NCI-H1694 (cell line): ENCODE measurements at regions not wholly inside any gene's neighbourhood (a gene's known extent, or its start where the extent isn't known, plus 50 kb on each side); places are given as distances from the start of the nearest gene placed in this dataset.
A peak's percentile ranks its signal among the peaks of the same experiment; 100 is the strongest.

ENCODE experiments used
- DNase-seq: peaks from one replicate; lab custom pipeline; 2025; lab: John Stamatoyannopoulos, UW

DNA sequence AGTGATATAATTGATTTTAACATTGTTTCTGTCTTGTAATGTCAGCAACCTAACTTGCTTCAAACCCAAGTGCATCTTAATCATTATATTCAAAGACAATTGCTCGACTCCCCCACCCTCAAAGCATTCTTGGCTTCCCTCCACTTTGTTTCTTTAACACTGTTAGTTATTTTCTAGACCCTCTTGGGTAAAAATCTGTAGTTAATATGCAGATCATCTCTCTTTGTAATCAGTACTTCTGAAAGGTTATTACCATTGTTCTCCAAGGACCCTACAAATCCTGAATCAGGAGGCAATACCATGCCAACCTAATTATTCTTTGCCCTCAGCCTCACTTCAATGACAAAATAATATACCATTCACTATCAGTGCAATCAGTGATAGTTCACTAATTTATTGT lies 1075.7 kb downstream of the AMY1C start:
- no peak for DNase-seq

GRCh38 chr1:104830534-104830933 lies 1080.8 kb downstream of the AMY1C start:
- no peak for DNase-seq

DNA sequence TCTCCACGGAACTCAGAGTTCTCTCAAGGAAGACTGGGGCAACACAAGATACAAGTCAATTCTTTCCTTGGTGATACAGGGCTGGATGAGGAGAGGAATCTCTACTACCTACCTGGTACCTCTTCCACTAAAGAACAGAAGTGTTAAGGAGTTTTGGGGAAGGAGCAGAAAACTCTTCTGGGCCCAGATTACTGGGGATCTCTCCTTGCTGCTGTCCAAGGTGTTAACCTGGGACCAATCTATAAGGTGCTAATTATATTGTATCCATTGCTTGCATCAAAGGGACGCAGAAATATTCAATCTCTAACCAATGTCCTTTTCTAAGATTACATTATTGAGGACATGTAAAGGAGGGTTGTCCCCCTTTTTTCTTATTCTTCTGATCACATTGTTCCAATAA lies 1102.5 kb downstream of the AMY1C start:
- no peak for DNase-seq

DNA sequence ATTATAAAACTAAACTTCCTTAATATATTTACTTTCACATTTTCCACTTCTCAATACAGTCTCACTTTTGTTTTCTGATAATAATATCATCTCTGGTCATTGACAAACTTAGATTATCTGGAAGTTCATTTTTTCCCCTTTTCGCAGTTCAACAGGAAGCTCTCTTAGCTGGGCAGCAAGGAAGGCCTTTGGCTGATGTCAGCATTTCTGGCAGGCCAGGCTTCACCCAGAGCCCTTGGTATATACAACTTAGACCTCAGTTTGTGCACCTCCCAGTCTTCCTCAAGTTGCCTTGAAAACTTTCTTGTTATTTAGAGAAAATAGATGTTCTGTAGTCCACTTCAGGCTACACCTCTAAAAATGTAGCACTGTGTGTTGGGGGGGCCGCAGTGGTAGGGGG lies 1103.6 kb downstream of the AMY1C start:
- no peak for DNase-seq

- no peak for DNase-seq
Measured at GRCh38 chr1:104854529-104854928, 1104.8 kb downstream of the AMY1C start.

- DNase-seq: no peak
Measured at GRCh38 chr1:104855550-104855949, 1105.9 kb downstream of the AMY1C start.

DNA sequence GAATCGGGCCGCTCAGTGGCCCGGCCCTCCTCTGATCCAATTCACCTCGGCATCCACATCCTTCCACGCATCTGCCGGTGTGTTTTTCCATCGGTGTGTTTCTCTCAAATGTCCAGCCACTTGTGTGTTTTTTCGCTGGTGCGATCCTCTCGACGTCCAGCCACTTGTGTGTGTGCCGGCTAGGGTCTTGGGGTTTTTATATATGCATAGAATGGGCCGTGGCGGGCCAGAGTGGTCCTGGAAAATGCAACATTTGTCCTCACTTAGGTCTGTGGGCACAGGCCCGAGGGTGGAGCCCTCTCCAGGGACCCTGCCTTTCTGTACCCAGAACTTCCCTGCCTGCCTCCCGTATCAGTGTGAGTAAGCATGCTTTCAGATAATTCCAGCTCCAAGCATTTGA lies 1106.4 kb downstream of the AMY1C start:
- DNase-seq: no peak

DNA sequence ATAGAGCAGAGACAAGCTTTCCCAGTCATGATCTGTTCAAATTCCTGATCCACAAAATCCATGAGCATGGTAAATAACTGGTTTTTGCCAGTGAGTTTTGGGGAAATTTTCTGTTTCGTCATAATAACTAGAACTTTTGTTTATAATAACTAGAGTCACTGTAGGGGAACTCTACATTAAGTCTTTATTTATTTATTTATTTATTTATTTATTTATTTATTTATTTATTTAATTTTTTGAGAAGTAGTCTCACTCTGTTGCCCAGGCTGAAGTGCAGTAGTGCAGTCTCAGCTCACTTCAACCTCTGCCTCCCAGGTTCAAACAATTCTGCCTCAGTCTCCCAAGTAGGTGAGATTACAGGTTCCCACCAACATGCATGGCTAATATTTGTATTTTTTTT lies 1106.8 kb downstream of the AMY1C start:
- no peak for DNase-seq

GRCh38 chr1:104868794-104869193 lies 1119.1 kb downstream of the AMY1C start:
- no peak for DNase-seq

- DNase-seq: no peak
Measured at GRCh38 chr1:104874044-104874443, 1124.3 kb downstream of the AMY1C start.

GRCh38 chr1:104878203-104878909 lies 1128.7 kb downstream of the AMY1C start:
- DNase-seq: no peak

GRCh38 chr1:104884939-104885338 lies 1135.2 kb downstream of the AMY1C start:
- DNase-seq: no peak

GRCh38 chr1:104905322-104905721 lies 1155.6 kb downstream of the AMY1C start:
- DNase-seq: no peak

GRCh38 chr1:104906141-104906540 lies 1156.4 kb downstream of the AMY1C start:
- DNase-seq: no peak

- no peak for DNase-seq
Measured at GRCh38 chr1:104919188-104919587, 1169.5 kb downstream of the AMY1C start.

- peak; percentile 3 for DNase-seq
Measured at GRCh38 chr1:104921525-104921924, 1171.8 kb downstream of the AMY1C start.

DNA sequence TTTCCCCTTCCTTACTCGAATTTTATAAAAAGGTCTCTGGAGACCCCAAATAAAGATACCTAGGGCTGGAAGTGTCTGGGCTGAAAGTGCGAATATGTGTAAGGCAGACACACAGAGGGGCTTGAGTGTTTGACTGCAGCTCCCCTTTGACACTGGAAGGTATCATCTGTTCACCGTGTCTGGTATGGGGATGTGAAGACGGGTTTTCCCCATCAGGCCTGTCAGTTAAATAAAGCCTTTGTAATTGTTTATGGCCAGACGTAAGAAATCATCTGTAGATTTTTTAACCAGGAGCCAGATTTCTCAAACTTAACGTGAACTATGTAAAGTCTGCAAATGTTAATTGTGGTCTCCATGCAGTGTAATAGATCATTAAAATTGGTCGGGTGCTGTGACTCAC lies 1173.4 kb downstream of the AMY1C start:
- DNase-seq: no peak

DNA sequence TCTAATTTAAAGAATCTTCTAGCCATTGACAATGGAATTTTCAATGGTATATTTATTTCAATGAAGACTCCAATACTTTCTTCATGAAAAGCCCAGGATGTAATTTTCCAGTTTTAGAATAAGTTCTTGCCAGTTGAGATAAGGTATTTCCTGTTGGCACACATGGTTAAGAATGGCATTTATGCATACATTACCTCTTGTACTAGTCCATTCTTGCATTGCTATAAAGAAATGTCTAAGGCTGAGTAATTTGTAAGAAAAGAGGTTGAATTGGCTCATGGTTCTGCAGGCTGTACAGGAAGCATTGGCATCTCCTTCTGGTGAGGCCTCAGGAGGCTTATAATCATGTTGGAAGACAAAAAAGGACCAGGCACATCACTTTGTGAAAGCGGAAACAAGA lies 1179.6 kb downstream of the AMY1C start:
- no peak for DNase-seq

DNA sequence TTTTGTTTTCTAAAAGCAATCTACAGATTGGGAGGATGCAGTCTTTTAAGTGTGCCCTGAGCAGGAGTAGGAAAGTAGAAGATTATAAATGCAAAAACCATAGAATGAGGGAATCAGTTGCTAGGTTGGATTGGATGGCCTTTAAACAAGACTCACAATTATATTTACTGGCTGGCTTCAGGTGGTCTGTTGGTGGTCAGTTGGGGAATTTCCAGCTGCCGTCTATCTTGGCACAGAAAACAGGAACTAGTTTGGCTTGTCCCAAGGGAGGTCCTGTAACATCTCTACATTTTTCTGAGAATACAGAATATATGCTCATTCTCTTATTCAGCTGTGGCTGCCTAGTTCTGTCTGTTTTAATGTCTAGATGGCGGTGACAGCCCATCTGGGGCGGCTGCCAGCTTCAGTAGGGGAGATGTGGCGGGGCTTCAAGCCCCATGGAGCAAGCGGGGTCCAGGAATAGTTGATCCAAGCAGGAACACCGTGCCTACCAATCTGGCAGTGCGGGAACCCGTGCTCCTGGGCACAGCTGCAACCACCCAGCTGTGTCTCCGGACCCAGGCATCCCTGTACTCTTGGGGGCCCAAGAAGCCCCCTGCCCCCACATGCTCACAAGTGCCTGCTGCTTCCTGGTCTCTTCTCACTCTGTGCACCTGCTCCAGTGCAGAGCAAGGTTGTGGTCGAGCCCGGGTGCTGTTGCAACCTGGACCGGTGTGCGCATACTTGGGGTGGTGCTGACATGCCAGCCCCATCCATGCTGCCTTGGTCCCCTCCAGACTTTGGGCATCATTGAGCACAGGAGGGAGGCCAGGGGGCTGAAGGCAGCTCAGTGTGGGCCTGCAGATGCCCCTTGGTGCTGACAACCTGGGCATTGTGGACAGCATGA lies 1182.6 kb downstream of the AMY1C start:
- DNase-seq: no peak

GRCh38 chr1:104932949-104933679 lies 1183.4 kb downstream of the AMY1C start:
- DNase-seq: no peak

GRCh38 chr1:104933846-104934245 lies 1184.1 kb downstream of the AMY1C start:
- no peak for DNase-seq

DNA sequence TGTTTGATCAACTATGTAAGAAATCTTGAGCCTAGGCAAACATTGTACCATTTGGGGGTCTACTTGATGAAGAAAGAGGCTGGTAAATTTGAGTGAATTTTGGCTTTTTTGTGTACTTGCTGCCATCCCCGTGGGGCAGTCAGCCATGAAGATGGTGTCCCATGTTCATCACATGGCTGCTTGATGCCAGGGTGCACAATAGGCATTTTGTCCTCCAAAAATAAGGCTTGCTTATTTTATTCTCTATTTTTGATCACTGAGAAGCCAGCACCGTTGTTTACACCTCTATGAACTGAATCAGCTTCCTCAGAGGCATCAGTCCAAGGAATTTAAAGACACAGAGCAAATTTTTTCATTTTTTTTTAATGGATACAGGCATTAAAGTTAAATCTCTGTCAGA lies 1195.7 kb downstream of the AMY1C start:
- DNase-seq: no peak
